Esophagus squamous epithelium (tissue), 4 donors: ENCODE measurements at regions not wholly inside any gene's neighbourhood (a gene's known extent, or its start where the extent isn't known, plus 50 kb on each side); places are given as distances from the start of the nearest gene placed in this dataset.

Source experiments
- CTCF ChIP-seq, 6 experiments: fragments of 450-650 bp in 4 of 6; fragments of 200-600 bp in 2 of 6; sonication (generic) in 2 of 6; IDR thresholded peaks; one replicate each; pipeline ENCODE4 v1.5.1; 2016 to 2019; ENCODE audit warnings: antibody characterized with exemption in 6 of 6, mild to moderate bottlenecking in 4 of 6, moderate library complexity in 4 of 6
- POLR2A ChIP-seq, 4 donors: fragments of 450-650 bp; IDR thresholded peaks; one replicate each; pipeline ENCODE4 v1.6.1; 2017; ENCODE audit warnings: antibody characterized with exemption in 4 of 4, mild to moderate bottlenecking in 4 of 4, moderate library complexity in 3 of 4

- TF ChIP-seq CTCF (IDR thresholded peaks at IDR 0.05) (no peak), POLR2A (IDR thresholded peaks at IDR 0.05) (no peak)
Observed at GRCh38 chr2:78355967-78356366, 669.5 kb upstream of the REG3G start.
